A549 (cell line): ENCODE measurements at regions not wholly inside any gene's neighbourhood (a gene's known extent, or its start where the extent isn't known, plus 50 kb on each side); places are given as distances from the start of the nearest gene placed in this dataset.

ENCODE experiments used
- ATAC-seq, 2 experiments: fragments of 200-7000 bp in 1 of 2; fragments of >200 bp in 1 of 2; cut with Nextera tagmentation in 1 of 2; cut with Tn5 transposase in 1 of 2; 3 replicates each; pipeline versions ENCODE4 v1.8.0 to v1.9.1; 2018 to 2020; ENCODE audit warnings: mild to moderate bottlenecking in 1 of 2, moderate library complexity in 1 of 2
- CTCF ChIA-PET: fragments of 300-600 bp; sonication (Branson Sonifier 250); formaldehyde crosslinking; extraction: SDS; loops from one replicate; lab custom pipeline; 2021; ENCODE audit warnings: antibody characterized with exemption, inconsistent platforms; lab: Yijun Ruan, JAX
- POLR2A ChIA-PET: fragments of 350-600 bp; formaldehyde crosslinking; extraction: SDS; loops from one replicate; lab custom pipeline; 2021; ENCODE audit warnings: antibody characterized with exemption, inconsistent platforms; lab: Yijun Ruan, JAX
- DNase-seq, 2 experiments: peaks; one replicate each; pipeline versions ENCODE4 v3.0.0 to v3.0.0-alpha.2; 2011 to 2016; ENCODE audit warnings: low read depth in 1 of 2, low spot score in 1 of 2
- FAIRE-seq: peaks from 2 replicates; lab custom pipeline; 2011; peaks lifted over from hg19 to GRCh38; lab: Jason Lieb, UNC
- H3K27ac ChIP-seq, 2 experiments: fragments of >200 bp; sonication (Bioruptor Twin); formaldehyde crosslinking; 3 replicates each; pipeline ENCODE4 v1.5.1; 2016 to 2017
- H3K4me1 ChIP-seq: fragments of >200 bp; sonication (Bioruptor Twin); formaldehyde crosslinking; 3 replicates; pipeline ENCODE4 v1.6.1; 2016
- H3K4me2 ChIP-seq: fragments of >200 bp; sonication (Bioruptor Twin); formaldehyde crosslinking; 3 replicates; pipeline ENCODE4 v1.6.1; 2016
- H3K4me3 ChIP-seq: fragments of >200 bp; sonication (Bioruptor Twin); formaldehyde crosslinking; 3 replicates; pipeline ENCODE4 v1.5.1; 2016
- H3K9me3 ChIP-seq: fragments of >200 bp; sonication (Bioruptor Twin); formaldehyde crosslinking; 3 replicates; pipeline ENCODE4 v1.6.1; 2016
- CBX8 ChIP-seq: fragments of 200-600 bp; sonication (generic); IDR thresholded peaks from 2 replicates; pipeline ENCODE4 v1.6.1; 2016
- CEBPB ChIP-seq, 2 experiments: fragments of >200 bp in 1 of 2; sonication (Bioruptor Twin) in 1 of 2; formaldehyde crosslinking in 1 of 2; IDR thresholded peaks; 2 replicates each; pipeline ENCODE4 v1.6.1; 2012 to 2016
- CTCF ChIP-seq: fragments of >200 bp; sonication (Bioruptor Twin); formaldehyde crosslinking; IDR thresholded peaks from 3 replicates; pipeline ENCODE4 v1.5.1; 2016
- FOXS1 ChIP-seq: fragments of 250-450 bp; sonication (Bioruptor Pico); IDR thresholded peaks from 2 replicates; pipeline ENCODE4 v1.5.0; 2020; ENCODE audit warnings: mild to moderate bottlenecking, moderate library complexity
- HES2 ChIP-seq: fragments of >200 bp; sonication (Bioruptor Twin); formaldehyde crosslinking; IDR thresholded peaks from 2 replicates; pipeline ENCODE4 v1.6.1; 2016
- HOXA7 ChIP-seq: fragments of 250-450 bp; sonication (Bioruptor Pico); IDR thresholded peaks from 2 replicates; pipeline ENCODE4 v1.5.0; 2020; ENCODE audit warnings: mild to moderate bottlenecking, moderate library complexity
- HOXB13 ChIP-seq: fragments of 250-450 bp; sonication (Bioruptor Pico); IDR thresholded peaks from 2 replicates; pipeline ENCODE4 v1.5.0; 2020; ENCODE audit warnings: low read depth, mild to moderate bottlenecking, moderate library complexity
- JUN ChIP-seq, 2 experiments: fragments of >200 bp; sonication (Bioruptor Twin); formaldehyde crosslinking; IDR thresholded peaks; 2 replicates in 1 of 2; 3 replicates in 1 of 2; pipeline ENCODE4 v1.6.1; 2016 to 2017
- JUNB ChIP-seq: fragments of >200 bp; sonication (Bioruptor Twin); formaldehyde crosslinking; IDR thresholded peaks from 2 replicates; pipeline ENCODE4 v1.6.1; 2016
- KDM1A ChIP-seq: fragments of 200-600 bp; sonication (generic); IDR thresholded peaks from 2 replicates; pipeline ENCODE4 v1.6.1; 2016; ENCODE audit warnings: low read depth, mild to moderate bottlenecking
- MAX ChIP-seq: IDR thresholded peaks from 2 replicates; pipeline ENCODE4 v1.6.1; 2012
- MAZ ChIP-seq: fragments of 150-350 bp; IDR thresholded peaks from 2 replicates; pipeline ENCODE4 v1.6.1; 2014; ENCODE audit warnings: antibody characterized with exemption, low read depth, low read length, borderline replicate concordance
- MYC ChIP-seq: IDR thresholded peaks from 2 replicates; pipeline ENCODE4 v1.6.1; 2012; ENCODE audit warnings: mild to moderate bottlenecking, inconsistent platforms, low read length, improper control_type of control experiment, borderline replicate concordance
- NFE2L2 ChIP-seq: fragments of 150-350 bp; conservative IDR thresholded peaks from 2 replicates; pipeline ENCODE4 v1.6.1; 2014; ENCODE audit warnings: low read length
- NPAS2 ChIP-seq: fragments of 250-450 bp; sonication (Bioruptor Pico); IDR thresholded peaks from 2 replicates; pipeline ENCODE4 v1.8.0; 2022; ENCODE audit warnings: mild to moderate bottlenecking, moderate library complexity, borderline replicate concordance
- PHF8 ChIP-seq: fragments of 200-600 bp; sonication (generic); IDR thresholded peaks from 2 replicates; pipeline ENCODE4 v1.6.1; 2016; ENCODE audit warnings: low read depth, mild to moderate bottlenecking, antibody characterized with exemption, moderate library complexity, borderline replicate concordance
- RAD21 ChIP-seq, 2 experiments: fragments of >200 bp in 1 of 2; sonication (Bioruptor Twin) in 1 of 2; formaldehyde crosslinking in 1 of 2; IDR thresholded peaks in 1 of 2; conservative IDR thresholded peaks in 1 of 2; 2 replicates in 1 of 2; 3 replicates in 1 of 2; pipeline ENCODE4 v1.6.1; 2012 to 2018; ENCODE audit warnings: inconsistent platforms in 1 of 2
- SMC3 ChIP-seq: fragments of >200 bp; sonication (Bioruptor Twin); formaldehyde crosslinking; IDR thresholded peaks from 3 replicates; pipeline ENCODE4 v1.6.1; 2018; ENCODE audit warnings: inconsistent platforms
- SREBF2 ChIP-seq: fragments of 450-650 bp; IDR thresholded peaks from 2 replicates; pipeline ENCODE4 v1.6.1; 2014; ENCODE audit warnings: mild to moderate bottlenecking, moderate library complexity
- TFCP2L1 ChIP-seq: fragments of 250-450 bp; sonication (Bioruptor Pico); IDR thresholded peaks from 2 replicates; pipeline ENCODE4 v1.5.0; 2021; ENCODE audit warnings: mild to moderate bottlenecking
- ZC3H11A ChIP-seq: fragments of 450-650 bp; IDR thresholded peaks from 2 replicates; pipeline ENCODE4 v1.6.1; 2014; ENCODE audit warnings: antibody characterized with exemption, mild to moderate bottlenecking
- ZFP36 ChIP-seq: fragments of 450-650 bp; IDR thresholded peaks from 2 replicates; pipeline ENCODE4 v1.6.1; 2014; ENCODE audit warnings: borderline replicate concordance; ENCODE audit not compliant: partially characterized antibody
- ZSCAN20 ChIP-seq: fragments of 250-450 bp; sonication (Bioruptor Pico); IDR thresholded peaks from 2 replicates; pipeline ENCODE4 v1.8.0; 2022; ENCODE audit warnings: mild to moderate bottlenecking, moderate library complexity
- WGBS: methylation state at CpG from one replicate; pipeline ENCODE4 v1.1.6; 2017; ENCODE audit errors: missing lambda C conversion rate; 5-methylcytosine and 5-hydroxymethylcytosine counted together
- TF ChIP-seq, protein P1 (sequence below): IDR thresholded peaks from 2 replicates; pipeline ENCODE4 v1.6.1; 2012
- TF ChIP-seq, protein P2 (sequence below): fragments of 250-450 bp; sonication (Bioruptor Pico); IDR thresholded peaks from 2 replicates; pipeline ENCODE4 v1.5.0; 2021; ENCODE audit warnings: mild to moderate bottlenecking, moderate library complexity, borderline replicate concordance

- WGBS, result 0% methylated on average over 1 of the region's 1 CpG
- no peak for DNase-seq
- H3K9me3 ChIP-seq, result no peaks in the 10 kb centered on the region
- CTCF ChIA-PET, result no interaction called here
- ATAC-seq, result no peak
- H3K4me3 ChIP-seq, result no peak overlapping the region
- POLR2A ChIA-PET, result no interaction called here
- H3K4me1 ChIP-seq, result no peaks in the 10 kb centered on the region
- TF ChIP-seq NFE2L2, result no peak
- TF ChIP-seq SREBF2, result no peak
- TF ChIP-seq NPAS2 (CRISPR knock-in tag), result no peak
- no peak for TF ChIP-seq PHF8
- TF ChIP-seq TFCP2L1 (CRISPR knock-in tag), result no peak
- no peak for TF ChIP-seq KDM1A
- no peak for TF ChIP-seq MAZ
- TF ChIP-seq ZSCAN20 (CRISPR knock-in tag), result no peak
- TF ChIP-seq, protein P1, sequence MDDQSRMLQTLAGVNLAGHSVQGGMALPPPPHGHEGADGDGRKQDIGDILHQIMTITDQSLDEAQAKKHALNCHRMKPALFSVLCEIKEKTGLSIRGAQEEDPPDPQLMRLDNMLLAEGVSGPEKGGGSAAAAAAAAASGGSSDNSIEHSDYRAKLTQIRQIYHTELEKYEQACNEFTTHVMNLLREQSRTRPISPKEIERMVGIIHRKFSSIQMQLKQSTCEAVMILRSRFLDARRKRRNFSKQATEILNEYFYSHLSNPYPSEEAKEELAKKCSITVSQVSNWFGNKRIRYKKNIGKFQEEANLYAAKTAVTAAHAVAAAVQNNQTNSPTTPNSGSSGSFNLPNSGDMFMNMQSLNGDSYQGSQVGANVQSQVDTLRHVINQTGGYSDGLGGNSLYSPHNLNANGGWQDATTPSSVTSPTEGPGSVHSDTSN, result no peak
- TF ChIP-seq FOXS1 (CRISPR knock-in tag), result no peak
- TF ChIP-seq SMC3, result no peak
- TF ChIP-seq MAX, result no peak
- TF ChIP-seq HES2, result no peak
- no peak for TF ChIP-seq ZC3H11A
- TF ChIP-seq, protein P2, sequence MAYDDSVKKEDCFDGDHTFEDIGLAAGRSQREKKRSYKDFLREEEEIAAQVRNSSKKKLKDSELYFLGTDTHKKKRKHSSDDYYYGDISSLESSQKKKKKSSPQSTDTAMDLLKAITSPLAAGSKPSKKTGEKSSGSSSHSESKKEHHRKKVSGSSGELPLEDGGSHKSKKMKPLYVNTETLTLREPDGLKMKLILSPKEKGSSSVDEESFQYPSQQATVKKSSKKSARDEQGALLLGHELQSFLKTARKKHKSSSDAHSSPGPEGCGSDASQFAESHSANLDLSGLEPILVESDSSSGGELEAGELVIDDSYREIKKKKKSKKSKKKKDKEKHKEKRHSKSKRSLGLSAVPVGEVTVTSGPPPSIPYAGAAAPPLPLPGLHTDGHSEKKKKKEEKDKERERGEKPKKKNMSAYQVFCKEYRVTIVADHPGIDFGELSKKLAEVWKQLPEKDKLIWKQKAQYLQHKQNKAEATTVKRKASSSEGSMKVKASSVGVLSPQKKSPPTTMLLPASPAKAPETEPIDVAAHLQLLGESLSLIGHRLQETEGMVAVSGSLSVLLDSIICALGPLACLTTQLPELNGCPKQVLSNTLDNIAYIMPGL (CRISPR knock-in tag), result no peak
- no peak for TF ChIP-seq HOXB13
- no peak for TF ChIP-seq CEBPB (IDR thresholded peaks at IDR 0.05)
- TF ChIP-seq CBX8, result no peak
- no peak for TF ChIP-seq JUNB
- no peak for TF ChIP-seq RAD21 (conservative IDR thresholded peaks at IDR 0.05 in 1 of 2, IDR thresholded peaks at IDR 0.05 in 1 of 2)
- H3K27ac ChIP-seq, result no peak overlapping the region
- no peak overlapping the region for H3K4me2 ChIP-seq
- FAIRE-seq, result no peak
These were observed 632.5 kb downstream of the KCTD8 start for GRCh38 chr4:43816116-43816515.

DNA sequence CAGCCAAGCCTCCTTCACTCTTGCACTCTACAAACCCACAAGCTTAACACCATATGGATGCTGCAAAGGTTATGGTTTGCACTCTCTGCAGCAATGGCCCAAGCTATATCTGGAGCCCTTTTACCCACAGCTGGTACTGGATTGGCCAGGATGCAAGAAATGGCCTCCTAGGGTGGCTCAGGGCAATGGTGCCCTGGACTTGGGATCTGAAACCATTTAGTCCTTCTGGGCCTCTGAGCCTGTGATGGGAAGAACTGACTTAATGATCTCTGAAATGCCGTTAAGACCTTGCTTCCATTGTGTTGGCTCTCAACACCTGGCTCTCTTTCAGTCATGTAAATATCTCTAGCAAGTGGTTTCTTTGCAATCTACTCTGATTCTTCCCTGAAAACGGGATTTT, 626.0 kb downstream of the KCTD8 start:
- DNase-seq, result no peak
- WGBS, result 2% methylated on average over 2 of the region's 2 CpGs
- no peaks in the 10 kb centered on the region for H3K9me3 ChIP-seq
- H3K4me3 ChIP-seq, result no peak overlapping the region
- H3K4me2 ChIP-seq, result no peak overlapping the region
- POLR2A ChIA-PET, result no interaction called here
- TF ChIP-seq HOXA7 (CRISPR knock-in tag), result no peak
- peak; percentile 46 for TF ChIP-seq ZFP36
- no peak for FAIRE-seq
- H3K27ac ChIP-seq, result no peak overlapping the region
- H3K4me1 ChIP-seq, result no peaks in the 10 kb centered on the region
- CTCF ChIA-PET, result interaction anchor here (0.7 kb wide), 1 partner anchor 114 kb away, joined by 3 read pairs; no protein-coding TSS in a partner anchor
- no peak for ATAC-seq

- ChIA-PET POLR2A (no interaction called here), CTCF (no interaction called here)
- TF ChIP-seq CTCF, result no peak
- no peak for TF ChIP-seq ZFP36
- TF ChIP-seq SMC3, result no peak
- no peak for TF ChIP-seq JUN (IDR thresholded peaks at IDR 0.05)
- TF ChIP-seq MYC, result no peak
- TF ChIP-seq NPAS2 (CRISPR knock-in tag), result no peak
- Histone ChIP-seq H3K4me2 (no peak overlapping the region), H3K27ac (no peak overlapping the region), H3K9me3 (no peaks in the 10 kb centered on the region), H3K4me1 (no peaks in the 10 kb centered on the region), H3K4me3 (no peak overlapping the region)
- FAIRE-seq, result no peak
- DNase-seq, result no peak
- no peak for ATAC-seq
These were observed 612.7 kb downstream of the KCTD8 start for GRCh38 chr4:43835869-43836268.
